ENCODE measurements at regions not wholly inside any gene's neighbourhood (a gene's known extent, or its start where the extent isn't known, plus 50 kb on each side); places are given as distances from the start of the nearest gene placed in this dataset.

- Histone ChIP-seq H3K27me3 (replicated peaks; ENCODE audit: control insufficient read depth, insufficient read depth, low read length) (no peaks in the 10 kb centered on the region), H3K36me3 (ENCODE audit: control insufficient read depth, insufficient read depth, low read length) (no peaks in the 10 kb centered on the region), H3K4me3 (replicated peaks; ENCODE audit: low read depth, low read length) (no peak overlapping the region)
- no peak for TF ChIP-seq CTCF (IDR thresholded peaks at IDR 0.05; ENCODE audit: insufficient read depth, low read length, poor library complexity, severe bottlenecking)
- no peak for DNase-seq (ENCODE audit: extremely low read depth, insufficient read length)
Observed at GRCh38 chr6:147793871-147794643, 285.6 kb downstream of the SAMD5 start.

- no peak overlapping the region for H3K4me3 ChIP-seq (replicated peaks; ENCODE audit: low read depth, low read length)
- no peak for TF ChIP-seq CTCF (IDR thresholded peaks at IDR 0.05; ENCODE audit: insufficient read depth, low read length, poor library complexity, severe bottlenecking)
- no peak for DNase-seq (ENCODE audit: extremely low read depth, insufficient read length)
- no peaks in the 10 kb centered on the region for H3K27me3 ChIP-seq (replicated peaks; ENCODE audit: control insufficient read depth, insufficient read depth, low read length)
- no peaks in the 10 kb centered on the region for H3K36me3 ChIP-seq (ENCODE audit: control insufficient read depth, insufficient read depth, low read length)
Observed at GRCh38 chr6:147802459-147802858, 294.0 kb downstream of the SAMD5 start.

- no peak for DNase-seq (ENCODE audit: extremely low read depth, insufficient read length)
- Histone ChIP-seq H3K27me3 (replicated peaks; ENCODE audit: control insufficient read depth, insufficient read depth, low read length) (no peaks in the 10 kb centered on the region), H3K36me3 (ENCODE audit: control insufficient read depth, insufficient read depth, low read length) (no peaks in the 10 kb centered on the region), H3K4me3 (replicated peaks; ENCODE audit: low read depth, low read length) (no peak overlapping the region)
- TF ChIP-seq CTCF (IDR thresholded peaks at IDR 0.05; ENCODE audit: insufficient read depth, low read length, poor library complexity, severe bottlenecking): no peak
Observed at GRCh38 chr6:147805155-147805554, 296.7 kb downstream of the SAMD5 start.

- TF ChIP-seq CTCF (IDR thresholded peaks at IDR 0.05; ENCODE audit: insufficient read depth, low read length, poor library complexity, severe bottlenecking): no peak
Observed at GRCh38 chr6:147806697-147807096, 298.2 kb downstream of the SAMD5 start.

GRCh38 chr6:147808640-147809039 is 300.1 kb downstream of the SAMD5 start:
- no peaks in the 10 kb centered on the region for H3K36me3 ChIP-seq (ENCODE audit: control insufficient read depth, insufficient read depth, low read length)
- no peak overlapping the region for H3K4me3 ChIP-seq (replicated peaks; ENCODE audit: low read depth, low read length)
- no peak for DNase-seq (ENCODE audit: extremely low read depth, insufficient read length)
- no peak for TF ChIP-seq CTCF (IDR thresholded peaks at IDR 0.05; ENCODE audit: insufficient read depth, low read length, poor library complexity, severe bottlenecking)
- H3K27me3 ChIP-seq (replicated peaks; ENCODE audit: control insufficient read depth, insufficient read depth, low read length): no peaks in the 10 kb centered on the region

More at GRCh38 chr6:147806697-147807096, 298.2 kb downstream of the SAMD5 start:
- Histone ChIP-seq H3K36me3 (ENCODE audit: control insufficient read depth, insufficient read depth, low read length) (no peaks in the 10 kb centered on the region), H3K27me3 (replicated peaks; ENCODE audit: control insufficient read depth, insufficient read depth, low read length) (no peaks in the 10 kb centered on the region), H3K4me3 (replicated peaks; ENCODE audit: low read depth, low read length) (no peak overlapping the region)
- DNase-seq (ENCODE audit: extremely low read depth, insufficient read length): no peak

Data from GM06990 (cell line).